ENCODE measurements at regions not wholly inside any gene's neighbourhood (a gene's known extent, or its start where the extent isn't known, plus 50 kb on each side); places are given as distances from the start of the nearest gene placed in this dataset.
A peak's percentile ranks its signal among the peaks of the same experiment; 100 is the strongest.

DNA sequence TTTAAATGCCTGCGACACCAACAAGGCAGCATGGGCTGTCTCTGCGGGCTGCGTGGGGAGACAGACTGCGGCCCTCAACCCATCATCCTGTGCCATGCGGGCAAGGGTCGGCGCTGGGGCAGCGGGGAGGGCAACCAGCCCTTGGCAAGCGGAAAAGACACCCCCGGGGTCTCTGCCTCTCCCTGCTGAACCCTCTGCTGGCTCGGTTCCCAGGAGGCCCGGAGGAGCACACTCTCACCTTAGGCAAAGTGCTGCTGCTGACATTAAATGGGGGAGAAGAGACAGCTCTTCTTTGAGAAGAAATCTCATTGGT lies 129.6 kb upstream of the PPP1R26 start:
- peaks cover 0 to 91% (median 13%) of the 10 kb centered on the region in 3 donors for H3K27me3 ChIP-seq
- DNase-seq, result no peak
- intact Hi-C loops (cut with DNase I; ENCODE audit: low total_unique reads), result no loop called here
- no peak overlapping the region for H3K4me3 ChIP-seq
- H3K36me3 ChIP-seq, result no peaks in the 10 kb centered on the region
- TF ChIP-seq POLR2AphosphoS5 (IDR thresholded peaks at IDR 0.05) (no peak), POLR2A (IDR thresholded peaks at IDR 0.05) (no peak), EP300 (IDR thresholded peaks at IDR 0.05) (no peak), CTCF (IDR thresholded peaks at IDR 0.05) (no peak)
- no peak overlapping the region for H3K27ac ChIP-seq
- WGBS, 5 donors, result 80 to 85% (median 85%) methylated on average over 12 of the region's 12 CpGs
- no peaks in the 10 kb centered on the region for H3K4me1 ChIP-seq
- H3K9me3 ChIP-seq, result no peaks in the 10 kb centered on the region

DNA sequence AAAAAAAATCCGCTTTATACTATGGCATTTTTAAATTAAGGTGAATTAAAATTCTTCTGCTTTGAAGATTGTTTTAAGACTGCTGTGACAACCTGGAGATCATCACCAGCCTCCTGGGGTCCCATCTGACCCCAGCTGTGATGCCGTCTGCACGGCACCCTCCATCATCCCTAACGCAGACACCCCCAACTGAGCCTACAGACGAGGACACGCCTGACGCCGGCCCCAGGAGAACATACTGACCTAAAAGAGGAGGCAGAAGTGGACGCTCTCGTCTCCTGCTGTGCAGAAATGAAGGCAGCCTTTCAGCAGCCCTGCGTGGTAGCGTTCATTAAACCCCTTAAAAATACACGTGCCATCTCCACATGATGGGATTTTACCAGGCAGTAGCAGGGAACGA lies 125.6 kb upstream of the PPP1R26 start:
- WGBS, 5 donors, result 81 to 88% (median 86%) methylated on average over 14 of the region's 14 CpGs
- intact Hi-C loops (cut with DNase I; ENCODE audit: low total_unique reads), result no loop called here

DNA sequence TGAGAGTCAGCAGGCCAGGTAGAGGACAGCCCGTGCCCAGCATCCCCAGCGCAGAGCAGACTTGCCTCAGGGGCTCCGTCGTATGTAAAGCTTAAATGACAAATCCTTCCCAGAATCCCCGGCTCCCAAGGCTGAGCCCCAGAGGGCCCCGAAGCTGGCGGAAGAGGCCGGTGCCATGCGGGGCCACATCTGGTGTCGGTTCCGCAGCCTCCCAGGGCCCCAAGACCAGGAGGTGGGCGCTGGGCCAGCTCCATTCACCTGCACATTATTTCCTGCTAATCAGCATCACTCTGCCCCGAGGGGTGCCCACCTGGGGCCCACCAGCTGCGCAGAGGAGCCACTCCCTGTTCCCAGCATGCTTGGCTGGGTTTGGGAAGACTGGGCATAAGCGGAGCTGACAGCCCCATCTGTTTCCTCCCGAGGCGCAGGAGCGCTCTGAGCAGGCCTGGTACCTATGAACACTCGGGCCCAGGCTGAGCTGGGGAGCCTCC lies 124.0 kb upstream of the PPP1R26 start:
- peak in 1 of 2 donors; percentile 26 for DNase-seq
- H3K36me3 ChIP-seq, result no peaks in the 10 kb centered on the region
- no peaks in the 10 kb centered on the region for H3K4me1 ChIP-seq
- H3K27ac ChIP-seq, result no peak overlapping the region
- WGBS, 5 donors, result 79 to 88% (median 80%) methylated on average over 12 to 19 of the region's 19 CpGs
- H3K27me3 ChIP-seq, result peaks cover 0 to 73% (median 8%) of the 10 kb centered on the region in 3 donors
- intact Hi-C loops (cut with DNase I; ENCODE audit: low total_unique reads), result no loop called here
- no peak for TF ChIP-seq POLR2AphosphoS5 (IDR thresholded peaks at IDR 0.05)
- TF ChIP-seq CTCF (IDR thresholded peaks at IDR 0.05), result no peak
- no peak for TF ChIP-seq POLR2A (IDR thresholded peaks at IDR 0.05)
- TF ChIP-seq EP300 (IDR thresholded peaks at IDR 0.05), result no peak
- no peak overlapping the region for H3K4me3 ChIP-seq
- H3K9me3 ChIP-seq, result no peaks in the 10 kb centered on the region

More for the DNA sequence above, 125.6 kb upstream of the PPP1R26 start:
- TF ChIP-seq CTCF (IDR thresholded peaks at IDR 0.05) (no peak), POLR2AphosphoS5 (IDR thresholded peaks at IDR 0.05) (no peak), EP300 (IDR thresholded peaks at IDR 0.05) (no peak), POLR2A (IDR thresholded peaks at IDR 0.05) (no peak)
- Histone ChIP-seq H3K9me3 (no peaks in the 10 kb centered on the region), H3K4me1 (no peaks in the 10 kb centered on the region), H3K4me3 (no peak overlapping the region), H3K36me3 (no peaks in the 10 kb centered on the region), H3K27ac (no peak overlapping the region), H3K27me3 (peaks cover 0 to 76% (median 8%) of the 10 kb centered on the region in 3 donors)
- DNase-seq, result no peak

DNA sequence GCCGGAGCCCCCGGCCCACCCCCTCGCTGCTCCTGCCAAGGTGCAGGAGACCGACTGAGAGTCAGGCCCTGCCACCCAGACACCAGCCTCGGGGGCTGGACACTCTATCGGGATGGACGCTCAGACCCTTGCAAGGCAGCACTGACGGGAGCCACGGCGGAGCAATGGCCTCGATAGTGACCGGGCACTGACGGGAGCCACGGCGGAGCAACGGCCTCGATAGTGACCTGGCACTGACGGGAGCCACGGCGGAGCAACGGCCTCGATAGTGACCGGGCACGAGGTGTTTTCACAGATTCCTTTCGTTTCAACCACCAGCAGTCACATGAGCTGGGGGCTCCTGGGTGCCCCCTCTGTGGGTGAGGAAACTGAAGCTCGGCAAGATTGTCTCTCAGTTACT lies 123.6 kb upstream of the PPP1R26 start:
- Histone ChIP-seq H3K9me3 (no peaks in the 10 kb centered on the region), H3K36me3 (no peaks in the 10 kb centered on the region), H3K4me3 (no peak overlapping the region), H3K4me1 (no peaks in the 10 kb centered on the region), H3K27ac (no peak overlapping the region), H3K27me3 (peaks cover 0 to 69% (median 7%) of the 10 kb centered on the region in 3 donors)
- 81 to 90% (median 86%) methylated on average over 17 to 26 of the region's 26 CpGs for WGBS, 5 donors
- TF ChIP-seq EP300 (IDR thresholded peaks at IDR 0.05) (no peak), POLR2AphosphoS5 (IDR thresholded peaks at IDR 0.05) (no peak), POLR2A (IDR thresholded peaks at IDR 0.05) (no peak), CTCF (IDR thresholded peaks at IDR 0.05) (no peak)
- intact Hi-C loops (cut with DNase I; ENCODE audit: low total_unique reads), result no loop called here
- DNase-seq, result no peak

Data from stomach (tissue), 8 donors.